IPS DF 6.9 (cell line): ENCODE measurements at regions not wholly inside any gene's neighbourhood (a gene's known extent, or its start where the extent isn't known, plus 50 kb on each side); places are given as distances from the start of the nearest gene placed in this dataset.
"Not testable (repeated sequence)": the region's sequence is repeated elsewhere in the genome, so short reads cannot be mapped to it uniquely, and the experiment has no call there.

Experiments used
- DNase-seq: peaks from one replicate; pipeline ENCODE4 v3.0.0-alpha.2; 2013; ENCODE audit warnings: low read depth, low spot score
- H3K27ac ChIP-seq: one replicate; pipeline ENCODE4 v1.5.1; 2013; ENCODE audit warnings: low read length, control low read depth
- H3K27me3 ChIP-seq: 2 replicates; pipeline ENCODE4 v1.6.1; 2013; ENCODE audit warnings: mild to moderate bottlenecking, low read length; ENCODE audit not compliant: control insufficient read depth, insufficient read depth
- H3K36me3 ChIP-seq: 2 replicates; pipeline ENCODE4 v1.6.1; 2013; ENCODE audit warnings: low read length; ENCODE audit not compliant: control insufficient read depth, insufficient read depth
- H3K4me1 ChIP-seq: 2 replicates; pipeline ENCODE4 v1.6.1; 2013; ENCODE audit warnings: low read length; ENCODE audit not compliant: control insufficient read depth, insufficient read depth
- H3K4me3 ChIP-seq: 2 replicates; pipeline ENCODE4 v1.5.1; 2013; ENCODE audit warnings: mild to moderate bottlenecking, low read length
- H3K9me3 ChIP-seq: 2 replicates; pipeline ENCODE4 v1.6.1; 2013; ENCODE audit warnings: low read length, inconsistent platforms; ENCODE audit not compliant: control insufficient read depth, insufficient read depth
- WGBS: extraction: QIAGEN DNeasy Blood & Tissue Kit; methylation state at CpG from one replicate; pipeline ENCODE4 v1.1.7; 2013; ENCODE audit warnings: mixed read lengths, missing lambda C conversion rate; ENCODE audit not compliant: insufficient read length, insufficient coverage; 5-methylcytosine and 5-hydroxymethylcytosine counted together

- not testable (repeated sequence) for H3K4me1 ChIP-seq, H3K36me3 ChIP-seq, H3K4me3 ChIP-seq, DNase-seq, H3K9me3 ChIP-seq, H3K27me3 ChIP-seq, H3K27ac ChIP-seq
- no CpG with 5 or more reads among the region's 23 CpGs for WGBS
These were observed 599.2 kb downstream of the REEP3 start for GRCh38 chr10:64120301-64120980.

GRCh38 chr10:64130152-64130551 lies 609.0 kb downstream of the REEP3 start:
- WGBS: no CpG with 5 or more reads among the region's 1 CpG
- no peaks in the 10 kb centered on the region for H3K36me3 ChIP-seq
- no peaks in the 10 kb centered on the region for H3K27me3 ChIP-seq
- no peak overlapping the region for H3K27ac ChIP-seq
- H3K4me1 ChIP-seq: no peaks in the 10 kb centered on the region
- no peaks in the 10 kb centered on the region for H3K9me3 ChIP-seq
- no peak overlapping the region for H3K4me3 ChIP-seq
- DNase-seq: no peak

GRCh38 chr10:64134676-64135075 lies 613.5 kb downstream of the REEP3 start:
- no CpG with 5 or more reads among the region's 1 CpG for WGBS
- H3K27ac ChIP-seq: no peak overlapping the region

GRCh38 chr10:64142395-64142794 lies 621.2 kb downstream of the REEP3 start:
- no peaks in the 10 kb centered on the region for H3K4me1 ChIP-seq
- no peaks in the 10 kb centered on the region for H3K36me3 ChIP-seq
- DNase-seq: no peak
- H3K9me3 ChIP-seq: no peaks in the 10 kb centered on the region
- H3K4me3 ChIP-seq: no peak overlapping the region
- no CpG with 5 or more reads among the region's 3 CpGs for WGBS
- H3K27me3 ChIP-seq: no peaks in the 10 kb centered on the region
- no peak overlapping the region for H3K27ac ChIP-seq

More at GRCh38 chr10:64134676-64135075, 613.5 kb downstream of the REEP3 start:
- no peak for DNase-seq
- Histone ChIP-seq H3K9me3 (no peaks in the 10 kb centered on the region), H3K27me3 (no peaks in the 10 kb centered on the region), H3K36me3 (no peaks in the 10 kb centered on the region), H3K4me3 (no peak overlapping the region), H3K4me1 (no peaks in the 10 kb centered on the region)

- no peaks in the 10 kb centered on the region for H3K36me3 ChIP-seq
- no peak overlapping the region for H3K4me3 ChIP-seq
- no peak overlapping the region for H3K27ac ChIP-seq
- no peaks in the 10 kb centered on the region for H3K4me1 ChIP-seq
- DNase-seq: no peak
- no peaks in the 10 kb centered on the region for H3K9me3 ChIP-seq
- H3K27me3 ChIP-seq: no peaks in the 10 kb centered on the region
These were observed 627.4 kb downstream of the REEP3 start for GRCh38 chr10:64148607-64149006.

- H3K9me3 ChIP-seq: no peaks in the 10 kb centered on the region
- no peak overlapping the region for H3K4me3 ChIP-seq
- no peaks in the 10 kb centered on the region for H3K36me3 ChIP-seq
- H3K27ac ChIP-seq: no peak overlapping the region
- H3K27me3 ChIP-seq: no peaks in the 10 kb centered on the region
- no peaks in the 10 kb centered on the region for H3K4me1 ChIP-seq
- no CpG with 5 or more reads among the region's 3 CpGs for WGBS
- DNase-seq: no peak
These were observed 635.0 kb downstream of the REEP3 start for GRCh38 chr10:64156166-64156565.

GRCh38 chr10:64158551-64158950 lies 637.4 kb downstream of the REEP3 start:
- Histone ChIP-seq H3K36me3 (no peaks in the 10 kb centered on the region), H3K27me3 (no peaks in the 10 kb centered on the region), H3K4me1 (no peaks in the 10 kb centered on the region), H3K9me3 (no peaks in the 10 kb centered on the region), H3K27ac (no peak overlapping the region), H3K4me3 (no peak overlapping the region)
- no CpG with 5 or more reads among the region's 2 CpGs for WGBS
- DNase-seq: no peak

GRCh38 chr10:64159910-64160872 lies 639.0 kb downstream of the REEP3 start:
- WGBS: no CpG with 5 or more reads among the region's 2 CpGs
- Histone ChIP-seq H3K36me3 (no peaks in the 10 kb centered on the region), H3K4me1 (no peaks in the 10 kb centered on the region), H3K27me3 (no peaks in the 10 kb centered on the region), H3K4me3 (no peak overlapping the region), H3K27ac (no peak overlapping the region), H3K9me3 (no peaks in the 10 kb centered on the region)
- no peak for DNase-seq

- Histone ChIP-seq H3K4me1 (no peaks in the 10 kb centered on the region), H3K27me3 (no peaks in the 10 kb centered on the region), H3K36me3 (no peaks in the 10 kb centered on the region), H3K27ac (no peak overlapping the region), H3K4me3 (no peak overlapping the region), H3K9me3 (no peaks in the 10 kb centered on the region)
- DNase-seq: no peak
- no CpG with 5 or more reads among the region's 35 CpGs for WGBS
These were observed 649.6 kb downstream of the REEP3 start for GRCh38 chr10:64170791-64171190.

- no peaks in the 10 kb centered on the region for H3K36me3 ChIP-seq
- no peak overlapping the region for H3K27ac ChIP-seq
- DNase-seq: no peak
- no peaks in the 10 kb centered on the region for H3K4me1 ChIP-seq
- no peaks in the 10 kb centered on the region for H3K27me3 ChIP-seq
- H3K9me3 ChIP-seq: no peaks in the 10 kb centered on the region
- H3K4me3 ChIP-seq: no peak overlapping the region
These were observed 652.6 kb downstream of the REEP3 start for GRCh38 chr10:64173826-64174225.
